Right kidney (tissue), 1 donor: ENCODE measurements at regions not wholly inside any gene's neighbourhood (a gene's known extent, or its start where the extent isn't known, plus 50 kb on each side); places are given as distances from the start of the nearest gene placed in this dataset.

Experiments used
- DNase-seq: peaks from one replicate; pipeline ENCODE4 v3.0.0-alpha.2; 2016

GRCh38 chr2:128368437-128369107 lies 49.9 kb upstream of the HS6ST1 start:
- peak; percentile 48 for DNase-seq

DNA sequence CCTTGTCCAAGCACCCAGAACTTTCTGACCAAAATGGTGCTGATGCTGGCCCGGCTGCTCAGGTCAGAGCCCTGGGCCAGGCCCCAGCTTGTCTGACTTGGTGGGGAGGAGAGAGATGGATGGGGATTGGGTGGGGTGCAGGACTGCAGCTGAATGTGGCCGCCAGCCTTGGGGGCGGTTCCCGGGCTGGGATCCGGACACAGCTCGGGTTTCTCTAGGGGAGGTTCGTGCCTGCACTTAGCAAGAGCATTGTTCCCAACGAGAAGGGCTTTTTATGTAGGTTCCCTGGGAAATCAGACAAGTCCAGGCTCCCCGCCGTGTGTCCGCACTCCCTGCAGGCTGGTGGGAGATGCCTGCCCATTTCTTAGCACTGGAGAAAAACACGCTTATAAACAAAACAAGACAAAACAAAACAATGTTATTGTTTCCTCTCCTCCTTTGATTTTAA lies 50.5 kb upstream of the HS6ST1 start:
- DNase-seq = peak; percentile 62

DNA sequence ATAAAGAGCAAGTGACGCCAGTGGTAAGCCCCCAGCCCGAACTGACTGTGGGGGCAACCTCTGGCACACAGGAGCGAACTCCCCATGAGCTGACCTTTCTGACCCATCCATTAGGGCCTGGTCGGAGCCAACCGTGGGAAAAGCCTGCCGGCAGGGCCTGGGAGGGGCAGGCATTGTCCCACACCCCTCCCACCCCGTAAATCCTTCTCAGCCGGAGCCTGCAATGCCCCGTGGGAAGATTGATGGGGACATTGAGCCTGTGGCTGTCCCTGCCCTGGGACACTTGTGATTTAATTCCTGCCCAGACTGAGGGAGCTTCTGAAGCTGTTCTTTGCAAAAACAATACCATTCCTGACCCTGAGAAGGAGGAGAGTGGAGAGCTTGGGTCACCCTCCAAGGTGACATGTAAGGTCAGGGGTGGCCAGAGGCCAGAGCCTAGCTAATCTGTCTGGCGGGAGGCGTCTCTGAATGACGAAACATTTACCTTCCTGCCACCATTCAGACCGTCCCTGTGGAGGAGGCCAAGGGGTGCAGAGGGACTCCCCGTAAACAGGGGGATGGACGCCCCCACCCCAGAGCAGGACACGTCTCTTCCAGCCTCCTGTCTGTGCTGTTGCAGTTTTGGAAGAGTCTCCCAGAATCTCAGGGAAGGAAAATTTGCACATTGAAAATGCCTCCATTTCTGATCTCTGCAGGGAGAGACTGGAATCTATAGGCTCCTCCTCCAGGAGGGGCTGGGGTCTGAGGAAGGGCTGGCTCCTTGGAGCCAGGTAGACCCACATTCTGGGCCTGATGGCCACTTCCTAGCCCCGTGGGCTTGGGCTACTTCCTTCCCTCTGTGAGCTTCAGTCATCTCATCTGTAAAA lies 51.2 kb upstream of the HS6ST1 start:
- peak; percentile 63 for DNase-seq

- no peak for DNase-seq
Measured at GRCh38 chr2:128370468-128371247, 52.0 kb upstream of the HS6ST1 start.

- DNase-seq = no peak
Measured at GRCh38 chr2:128371248-128371630, 52.6 kb upstream of the HS6ST1 start.

DNA sequence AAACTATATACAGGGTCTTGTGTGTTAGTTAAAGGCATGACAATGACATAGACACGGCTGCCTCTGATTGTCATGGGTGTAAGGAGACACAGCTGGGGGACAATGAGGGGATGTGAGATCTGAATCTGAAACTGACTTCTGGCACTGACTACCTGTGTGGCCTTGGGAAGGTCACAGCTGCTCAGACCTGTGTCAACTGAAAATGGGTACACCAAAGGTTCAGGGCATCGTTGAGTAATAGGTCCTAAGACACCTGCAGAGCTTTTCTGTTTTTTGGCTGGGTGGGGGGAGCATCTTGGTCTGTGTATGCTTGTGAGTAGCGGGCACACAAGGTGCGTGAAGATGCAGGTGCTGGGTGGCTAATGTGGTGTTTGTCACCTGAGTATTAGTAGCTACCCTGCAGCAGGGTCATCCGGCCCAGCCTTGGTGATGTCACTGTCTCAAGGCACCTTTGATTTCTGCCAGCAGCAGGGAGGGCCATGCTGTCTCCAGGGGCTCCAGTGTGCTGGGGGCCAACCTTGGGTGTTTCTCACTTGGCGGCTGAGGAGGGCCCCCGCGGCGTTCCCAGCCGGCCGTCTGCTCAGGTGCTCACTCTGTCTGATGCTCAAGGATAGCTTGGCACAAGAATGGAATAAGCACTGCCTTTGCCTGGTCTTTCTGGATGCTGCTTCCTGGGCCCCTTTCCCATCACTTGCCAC lies 53.1 kb upstream of the HS6ST1 start:
- no peak for DNase-seq

DNA sequence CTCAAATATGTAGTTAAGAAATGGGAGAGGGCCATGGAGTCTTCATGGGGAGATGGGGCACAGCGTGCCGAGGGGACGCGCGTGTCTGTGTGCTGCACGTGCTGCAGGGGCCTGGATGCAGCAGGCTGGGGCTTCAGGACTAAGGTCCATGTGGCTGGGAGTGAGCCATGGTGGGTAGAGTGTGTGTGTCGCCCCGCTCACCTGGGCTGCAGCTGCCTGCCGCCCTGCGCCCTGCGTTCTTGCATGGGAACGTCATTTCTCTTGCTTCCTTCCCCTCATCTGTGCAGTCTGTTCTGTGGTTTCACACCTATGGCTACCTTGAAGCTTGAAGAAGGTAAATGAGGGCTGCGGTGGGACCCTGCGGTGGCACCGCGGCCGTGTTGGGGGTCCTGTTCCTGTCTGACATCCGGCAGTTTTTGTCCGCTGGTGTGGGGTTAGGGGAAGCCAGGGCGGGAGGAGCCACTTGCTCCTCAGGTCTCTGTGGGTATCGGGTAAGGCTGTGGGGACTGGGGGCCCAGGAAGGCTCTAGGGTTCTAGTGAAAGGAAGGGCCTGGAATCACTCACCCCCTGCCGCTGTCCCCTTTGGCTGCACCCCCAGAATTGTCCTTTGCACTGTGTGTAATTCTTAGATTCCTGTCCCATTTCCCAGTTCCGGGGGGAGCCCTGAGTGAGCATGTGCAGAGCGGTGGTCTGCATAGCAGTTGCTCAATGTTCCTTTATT lies 54.1 kb upstream of the HS6ST1 start:
- DNase-seq = no peak

DNA sequence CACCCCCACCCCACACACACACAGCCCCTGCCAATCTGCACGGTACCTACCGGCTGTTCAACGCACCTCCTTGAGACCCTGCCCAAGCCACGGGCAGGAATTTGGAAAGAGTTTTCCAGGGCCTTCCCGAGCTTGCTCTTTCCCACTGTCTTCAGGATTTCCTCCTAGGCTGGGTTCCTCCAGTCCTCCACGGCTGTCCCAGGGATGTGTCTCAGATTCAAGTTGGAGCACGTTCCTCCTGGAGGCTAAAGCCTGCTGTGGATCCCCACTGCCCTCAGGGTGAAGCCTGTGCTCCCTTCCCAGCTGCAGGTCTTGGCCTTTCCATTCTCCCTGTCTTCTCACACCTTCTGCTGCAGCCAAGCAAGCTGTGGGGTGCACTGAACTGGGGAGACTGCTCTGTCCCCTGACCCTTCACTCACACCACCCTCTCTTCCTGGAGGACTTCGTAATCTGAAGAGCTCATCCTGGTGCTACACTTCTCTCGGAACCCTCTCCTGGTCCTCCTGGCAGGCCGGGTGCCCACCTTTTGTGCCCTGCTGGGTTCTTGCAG lies 54.9 kb upstream of the HS6ST1 start:
- no peak for DNase-seq

- peak; percentile 39 for DNase-seq
Measured at GRCh38 chr2:128374001-128374710, 55.5 kb upstream of the HS6ST1 start.

GRCh38 chr2:128374711-128375413 lies 56.2 kb upstream of the HS6ST1 start:
- peak; percentile 42 for DNase-seq

GRCh38 chr2:128375454-128375853 lies 56.8 kb upstream of the HS6ST1 start:
- peak; percentile 35 for DNase-seq

DNA sequence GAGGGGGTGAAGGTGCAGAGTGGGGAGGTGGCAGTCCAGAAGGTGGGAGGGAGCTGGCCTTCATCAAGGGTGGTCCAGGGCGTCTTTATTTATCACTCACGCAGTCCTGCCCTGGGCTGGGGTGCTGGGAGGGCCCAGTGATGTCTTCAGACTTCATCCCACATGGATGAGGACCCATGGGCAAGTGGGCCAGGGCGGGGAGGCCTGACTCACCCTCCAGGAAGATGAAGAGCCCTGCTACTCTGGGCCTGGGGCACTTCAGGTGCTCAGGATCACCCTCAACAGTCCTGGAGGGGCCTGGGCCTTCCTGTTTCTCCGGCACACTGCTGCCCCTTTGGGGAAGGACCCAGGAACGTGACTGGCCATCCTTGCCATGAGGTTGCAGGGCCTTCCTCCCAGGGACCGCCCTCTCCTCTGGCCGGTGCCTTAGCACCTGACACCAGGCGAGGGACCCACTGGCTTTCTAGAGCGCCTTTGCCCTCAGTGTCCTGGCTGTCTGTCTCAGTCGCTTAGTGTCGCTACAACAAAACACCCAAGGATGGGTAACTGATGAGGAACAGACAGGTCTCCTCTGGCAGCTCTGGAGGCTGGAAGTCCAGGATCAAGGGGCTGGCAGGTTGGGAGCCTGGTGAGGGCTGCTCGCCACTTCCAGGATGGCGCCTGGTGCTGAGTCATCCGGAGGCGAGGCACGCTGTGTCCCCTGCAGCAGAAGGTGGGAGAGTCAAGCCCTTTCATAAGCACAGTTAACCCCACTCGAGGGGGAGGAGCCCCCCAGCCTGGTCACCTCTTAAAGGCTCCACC lies 57.8 kb upstream of the HS6ST1 start:
- DNase-seq = no peak

GRCh38 chr2:128377071-128377910 lies 58.6 kb upstream of the HS6ST1 start:
- no peak for DNase-seq

- DNase-seq = no peak
Measured at GRCh38 chr2:128378231-128379020, 59.8 kb upstream of the HS6ST1 start.

GRCh38 chr2:128379021-128380015 lies 60.6 kb upstream of the HS6ST1 start:
- DNase-seq = peak; percentile 75
